Neural cell (in vitro differentiated cells): ENCODE measurements at regions not wholly inside any gene's neighbourhood (a gene's known extent, or its start where the extent isn't known, plus 50 kb on each side); places are given as distances from the start of the nearest gene placed in this dataset.

Source experiments
- MXI1 ChIP-seq: fragments of 450-650 bp; conservative IDR thresholded peaks from 2 replicates; pipeline ENCODE4 v1.6.1; 2014; ENCODE audit warnings: antibody characterized with exemption, mild to moderate bottlenecking; ENCODE audit not compliant: poor library complexity, severe bottlenecking
- POLR2AphosphoS5 ChIP-seq: IDR thresholded peaks from 2 replicates; pipeline ENCODE4 v1.6.1; 2012
- TF ChIP-seq, protein P1 (sequence below): fragments of 450-650 bp; IDR thresholded peaks from 2 replicates; pipeline ENCODE4 v1.5.1; 2014; ENCODE audit warnings: antibody characterized with exemption, mild to moderate bottlenecking, moderate library complexity; ENCODE audit not compliant: poor library complexity, severe bottlenecking

DNA sequence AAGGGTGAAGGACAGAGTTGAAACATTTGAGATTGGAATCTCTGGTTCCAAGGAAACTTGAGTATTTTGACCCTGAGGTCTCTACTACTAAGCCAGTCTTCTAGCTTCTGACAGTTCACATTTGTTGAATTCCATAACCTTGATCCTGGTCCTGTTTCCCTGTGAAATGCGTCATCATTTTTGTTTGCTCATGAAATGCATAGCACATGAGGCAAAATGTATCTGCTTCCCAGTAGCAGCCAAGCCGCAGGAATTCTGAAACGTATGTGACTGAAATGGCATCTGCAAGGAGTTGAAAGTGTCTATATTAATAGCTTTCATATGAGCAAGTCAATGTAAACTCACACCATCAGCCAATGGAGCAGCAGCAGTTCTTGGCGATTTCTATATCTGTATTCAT lies 307.9 kb downstream of the CSNK1G3 start:
- TF ChIP-seq, protein P1, sequence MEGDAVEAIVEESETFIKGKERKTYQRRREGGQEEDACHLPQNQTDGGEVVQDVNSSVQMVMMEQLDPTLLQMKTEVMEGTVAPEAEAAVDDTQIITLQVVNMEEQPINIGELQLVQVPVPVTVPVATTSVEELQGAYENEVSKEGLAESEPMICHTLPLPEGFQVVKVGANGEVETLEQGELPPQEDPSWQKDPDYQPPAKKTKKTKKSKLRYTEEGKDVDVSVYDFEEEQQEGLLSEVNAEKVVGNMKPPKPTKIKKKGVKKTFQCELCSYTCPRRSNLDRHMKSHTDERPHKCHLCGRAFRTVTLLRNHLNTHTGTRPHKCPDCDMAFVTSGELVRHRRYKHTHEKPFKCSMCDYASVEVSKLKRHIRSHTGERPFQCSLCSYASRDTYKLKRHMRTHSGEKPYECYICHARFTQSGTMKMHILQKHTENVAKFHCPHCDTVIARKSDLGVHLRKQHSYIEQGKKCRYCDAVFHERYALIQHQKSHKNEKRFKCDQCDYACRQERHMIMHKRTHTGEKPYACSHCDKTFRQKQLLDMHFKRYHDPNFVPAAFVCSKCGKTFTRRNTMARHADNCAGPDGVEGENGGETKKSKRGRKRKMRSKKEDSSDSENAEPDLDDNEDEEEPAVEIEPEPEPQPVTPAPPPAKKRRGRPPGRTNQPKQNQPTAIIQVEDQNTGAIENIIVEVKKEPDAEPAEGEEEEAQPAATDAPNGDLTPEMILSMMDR = no peak
- TF ChIP-seq POLR2AphosphoS5 (no peak), MXI1 (no peak)
